Neural crest cell (in vitro differentiated cells): ENCODE measurements at regions not wholly inside any gene's neighbourhood (a gene's known extent, or its start where the extent isn't known, plus 50 kb on each side); places are given as distances from the start of the nearest gene placed in this dataset.

Experiments used
- DNase-seq: peaks from one replicate; pipeline ENCODE4 v3.0.0; 2021; ENCODE audit warnings: low read depth, mixed read lengths, low spot score
- H3K27ac Mint-ChIP-seq: one replicate; pipeline ENCODE4 v1.8.0; 2021; ENCODE audit warnings: mild to moderate bottlenecking, mixed read lengths; ENCODE audit not compliant: unreplicated experiment
- H3K27me3 Mint-ChIP-seq: 2 replicates; pipeline ENCODE4 v1.8.0; 2021; ENCODE audit warnings: low read depth, mild to moderate bottlenecking, mixed read lengths
- H3K36me3 Mint-ChIP-seq: 2 replicates; pipeline ENCODE4 v1.8.0; 2021; ENCODE audit warnings: low read depth, mild to moderate bottlenecking, mixed read lengths
- H3K4me1 Mint-ChIP-seq: 2 replicates; pipeline ENCODE4 v1.8.0; 2021; ENCODE audit warnings: mixed read lengths
- H3K4me3 Mint-ChIP-seq: one replicate; pipeline ENCODE4 v1.8.0; 2021; ENCODE audit warnings: mild to moderate bottlenecking, mixed read lengths
- H3K9me3 Mint-ChIP-seq: 2 replicates; pipeline ENCODE4 v1.8.0; 2021; ENCODE audit warnings: mixed read lengths
- TF ChIP-seq, protein P1 (sequence below): fragments of 200-600 bp; sonication (generic); conservative IDR thresholded peaks from 2 replicates; pipeline ENCODE4 v1.5.0; 2021; ENCODE audit warnings: antibody characterized with exemption, mild to moderate bottlenecking

DNA sequence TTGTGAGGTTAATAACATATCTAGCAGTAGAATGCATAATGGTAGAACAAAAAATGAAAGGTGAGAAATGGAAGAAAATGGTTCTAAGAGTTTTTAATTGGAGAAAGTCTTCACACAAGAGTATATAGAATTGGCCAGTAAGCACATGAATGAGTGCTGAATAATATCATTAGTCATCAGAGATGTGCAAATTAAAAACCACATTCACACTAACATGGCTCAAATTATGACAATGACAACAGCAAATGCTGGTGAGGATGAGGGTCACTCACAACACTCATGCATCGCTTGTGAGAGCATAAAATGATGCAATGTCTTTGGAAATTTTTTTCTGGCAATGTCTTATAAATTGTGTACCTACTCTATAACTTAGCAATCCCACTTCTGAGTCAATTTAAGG lies 1355.4 kb upstream of the ACVR2A start:
- Mint-ChIP-seq H3K27me3 (no peaks in the 10 kb centered on the region), H3K4me3 (no peak overlapping the region), H3K36me3 (peaks cover 7% of the 10 kb centered on the region), H3K27ac (no peak overlapping the region), H3K4me1 (no peaks in the 10 kb centered on the region), H3K9me3 (peaks cover 3% of the 10 kb centered on the region)
- TF ChIP-seq, protein P1, sequence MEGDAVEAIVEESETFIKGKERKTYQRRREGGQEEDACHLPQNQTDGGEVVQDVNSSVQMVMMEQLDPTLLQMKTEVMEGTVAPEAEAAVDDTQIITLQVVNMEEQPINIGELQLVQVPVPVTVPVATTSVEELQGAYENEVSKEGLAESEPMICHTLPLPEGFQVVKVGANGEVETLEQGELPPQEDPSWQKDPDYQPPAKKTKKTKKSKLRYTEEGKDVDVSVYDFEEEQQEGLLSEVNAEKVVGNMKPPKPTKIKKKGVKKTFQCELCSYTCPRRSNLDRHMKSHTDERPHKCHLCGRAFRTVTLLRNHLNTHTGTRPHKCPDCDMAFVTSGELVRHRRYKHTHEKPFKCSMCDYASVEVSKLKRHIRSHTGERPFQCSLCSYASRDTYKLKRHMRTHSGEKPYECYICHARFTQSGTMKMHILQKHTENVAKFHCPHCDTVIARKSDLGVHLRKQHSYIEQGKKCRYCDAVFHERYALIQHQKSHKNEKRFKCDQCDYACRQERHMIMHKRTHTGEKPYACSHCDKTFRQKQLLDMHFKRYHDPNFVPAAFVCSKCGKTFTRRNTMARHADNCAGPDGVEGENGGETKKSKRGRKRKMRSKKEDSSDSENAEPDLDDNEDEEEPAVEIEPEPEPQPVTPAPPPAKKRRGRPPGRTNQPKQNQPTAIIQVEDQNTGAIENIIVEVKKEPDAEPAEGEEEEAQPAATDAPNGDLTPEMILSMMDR = no peak
- no peak for DNase-seq

DNA sequence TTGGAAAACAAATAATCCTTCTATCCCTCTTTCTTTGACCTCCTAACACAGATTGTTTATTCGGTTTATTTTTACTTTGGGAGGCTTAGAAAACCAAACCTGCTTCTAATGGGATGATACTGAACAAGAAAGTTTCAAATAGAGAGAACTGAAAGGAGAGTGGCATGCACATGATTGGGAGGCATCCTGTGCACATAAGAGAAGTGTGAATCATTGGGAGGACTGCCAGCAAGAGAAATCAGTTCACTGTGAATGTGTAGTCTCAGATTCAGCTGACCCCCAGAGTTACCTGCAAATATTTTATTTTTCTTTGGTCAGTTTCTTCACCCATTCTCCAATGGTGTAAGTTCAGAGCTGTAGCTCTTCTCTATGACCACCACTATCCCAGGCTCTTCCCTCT lies 1363.2 kb upstream of the ACVR2A start:
- no peaks in the 10 kb centered on the region for H3K4me1 Mint-ChIP-seq
- TF ChIP-seq, protein P1 = no peak
- no peaks in the 10 kb centered on the region for H3K9me3 Mint-ChIP-seq
- no peak for DNase-seq
- H3K36me3 Mint-ChIP-seq = no peaks in the 10 kb centered on the region
- H3K4me3 Mint-ChIP-seq = no peak overlapping the region
- H3K27ac Mint-ChIP-seq = no peak overlapping the region
- H3K27me3 Mint-ChIP-seq = no peaks in the 10 kb centered on the region

DNA sequence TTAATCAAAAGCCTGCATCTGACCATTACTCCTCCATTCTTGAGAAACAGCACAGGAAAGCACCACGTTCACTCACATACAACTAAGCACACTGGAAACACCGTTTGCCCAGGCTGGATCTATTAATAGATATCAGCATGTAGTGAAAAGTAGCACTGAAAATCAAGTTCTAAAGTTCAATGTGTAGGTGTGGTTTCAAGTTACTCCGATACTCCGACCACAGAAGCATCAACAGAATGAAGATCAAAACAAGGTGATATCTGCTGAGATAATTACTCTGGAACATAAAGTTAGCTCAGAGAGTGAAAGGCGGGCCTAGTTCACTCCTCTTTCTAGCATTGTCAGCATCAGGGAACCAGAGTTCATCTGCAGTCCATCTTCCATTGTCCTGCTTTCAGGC lies 1367.4 kb upstream of the ACVR2A start:
- Mint-ChIP-seq H3K4me1 (no peaks in the 10 kb centered on the region), H3K27me3 (no peaks in the 10 kb centered on the region), H3K27ac (no peak overlapping the region), H3K36me3 (no peaks in the 10 kb centered on the region), H3K4me3 (no peak overlapping the region), H3K9me3 (no peaks in the 10 kb centered on the region)
- DNase-seq = no peak
- TF ChIP-seq, protein P1 = no peak

DNA sequence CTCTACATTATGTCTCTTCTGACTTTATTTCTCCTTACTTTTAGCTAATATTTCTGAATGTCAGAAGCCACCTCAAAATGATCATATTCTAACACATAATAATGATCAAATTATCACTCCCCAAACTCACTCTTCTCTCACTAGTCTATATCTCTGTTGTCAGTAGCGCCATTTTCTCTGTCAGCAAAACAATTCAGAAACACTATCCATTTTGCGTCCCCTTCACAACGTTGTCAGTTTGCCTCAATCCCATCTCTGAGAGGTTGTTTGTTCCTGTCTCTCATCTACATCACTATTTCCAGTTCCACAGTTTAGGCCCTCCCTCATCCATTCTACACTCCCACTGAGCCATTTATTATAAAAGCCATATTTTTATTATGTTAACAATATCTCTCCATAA lies 1376.3 kb upstream of the ACVR2A start:
- Mint-ChIP-seq H3K27ac (no peak overlapping the region), H3K9me3 (peaks cover 2% of the 10 kb centered on the region)
- TF ChIP-seq, protein P1 = no peak

DNA sequence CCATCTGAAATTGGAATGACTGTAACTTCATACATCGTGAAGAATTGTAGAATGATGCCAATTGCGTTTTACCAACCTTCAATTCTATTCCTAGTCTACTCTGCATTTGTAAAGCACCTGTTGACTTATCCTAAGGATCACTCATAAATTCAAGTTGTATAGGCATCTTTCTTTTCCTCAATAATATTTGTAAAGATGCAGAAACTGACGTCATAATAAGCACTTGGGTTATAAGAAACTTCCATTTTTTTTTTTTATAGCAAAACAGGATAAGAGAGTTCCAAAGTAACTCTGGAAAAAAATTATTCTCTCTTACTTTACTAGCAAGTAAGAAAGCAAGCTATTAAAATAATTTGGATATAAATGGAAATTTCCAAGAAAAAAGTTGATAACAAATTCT lies 1377.4 kb upstream of the ACVR2A start:
- Mint-ChIP-seq H3K4me1 (no peaks in the 10 kb centered on the region), H3K9me3 (peaks cover 10% of the 10 kb centered on the region), H3K27ac (no peak overlapping the region), H3K27me3 (no peaks in the 10 kb centered on the region), H3K4me3 (no peak overlapping the region), H3K36me3 (peaks cover 11% of the 10 kb centered on the region)
- DNase-seq = no peak
- TF ChIP-seq, protein P1 = no peak

More for the DNA sequence above, 1376.3 kb upstream of the ACVR2A start:
- Mint-ChIP-seq H3K4me1 (no peaks in the 10 kb centered on the region), H3K4me3 (no peak overlapping the region), H3K27me3 (no peaks in the 10 kb centered on the region), H3K36me3 (peaks cover 2% of the 10 kb centered on the region)
- no peak for DNase-seq

DNA sequence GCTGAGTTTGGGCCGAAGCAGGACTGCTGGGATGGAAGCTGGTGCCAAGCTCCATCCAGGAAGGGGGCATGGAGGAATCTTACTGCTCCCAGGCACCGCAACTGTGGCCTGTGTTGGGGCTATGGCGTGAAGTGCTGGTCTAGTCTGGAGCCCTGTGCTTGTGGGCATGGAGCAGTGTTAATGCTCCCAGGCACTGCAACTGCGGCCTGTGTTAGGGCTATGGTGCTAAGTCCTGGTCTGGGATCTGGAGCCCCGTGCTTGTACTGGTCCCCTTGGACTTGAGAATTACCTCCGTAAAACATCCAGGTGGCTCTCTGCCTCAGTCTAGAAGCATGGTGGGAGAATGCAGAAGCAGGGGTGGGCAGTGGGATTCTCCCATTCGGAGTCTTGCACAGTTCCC lies 1379.4 kb upstream of the ACVR2A start:
- Mint-ChIP-seq H3K36me3 (peaks cover 19% of the 10 kb centered on the region), H3K9me3 (peaks cover 17% of the 10 kb centered on the region)

More for the DNA sequence above, 1379.4 kb upstream of the ACVR2A start:
- Mint-ChIP-seq H3K4me1 (no peaks in the 10 kb centered on the region), H3K4me3 (no peak overlapping the region), H3K27ac (no peak overlapping the region), H3K27me3 (no peaks in the 10 kb centered on the region)
- TF ChIP-seq, protein P1 = no peak
- no peak for DNase-seq
